ENCODE measurements at regions not wholly inside any gene's neighbourhood (a gene's known extent, or its start where the extent isn't known, plus 50 kb on each side); places are given as distances from the start of the nearest gene placed in this dataset.

DNA sequence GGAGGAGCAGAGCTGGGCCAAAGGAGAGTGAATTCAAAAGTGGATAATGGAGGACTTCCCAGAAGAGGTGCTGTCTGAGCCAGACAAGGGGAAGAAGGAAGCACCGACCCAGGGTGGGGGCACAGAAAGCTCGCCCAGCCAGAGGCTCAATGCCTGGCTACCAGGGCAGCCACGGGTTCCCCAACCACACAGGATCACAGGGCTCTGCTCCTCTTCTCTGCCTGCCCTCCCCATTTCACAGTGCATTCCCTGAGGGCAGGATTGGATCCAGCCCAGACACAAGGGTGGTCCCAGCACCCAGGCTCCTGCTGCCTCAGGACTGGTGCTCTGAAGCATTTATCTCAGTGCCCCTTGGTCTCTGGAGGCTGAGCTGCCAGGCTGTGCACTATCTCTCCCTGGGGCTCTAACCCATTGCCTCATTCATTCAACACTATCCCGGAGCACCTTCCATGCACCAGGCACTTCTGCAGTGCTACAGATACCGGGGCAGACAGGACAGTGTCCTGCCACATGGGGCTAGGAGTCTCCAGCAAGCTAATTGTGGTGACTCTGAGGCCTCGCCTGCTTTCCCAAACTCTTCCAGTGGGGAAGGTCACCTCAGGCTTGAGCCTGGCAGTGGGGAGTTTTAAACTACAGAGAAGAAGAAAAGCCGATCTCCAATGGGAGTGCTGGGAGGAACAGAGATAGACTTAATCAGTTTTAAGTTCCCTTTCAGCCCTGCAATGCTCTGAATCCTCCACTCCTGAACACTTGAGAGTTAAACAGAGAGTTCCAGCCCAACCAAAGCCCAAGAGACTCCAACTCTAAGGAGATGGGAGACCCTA, 201.8 kb upstream of the ZMIZ1 start:
- no peak overlapping the region for H2AFZ ChIP-seq (ENCODE audit: low read depth)
- H4K20me1 ChIP-seq (ENCODE audit: insufficient read depth): no peaks in the 10 kb centered on the region
- H3K79me2 ChIP-seq (ENCODE audit: insufficient read depth): no peaks in the 10 kb centered on the region
- WGBS (ENCODE audit: low lambda C conversion rate): 56% methylated on average over 6 of the region's 7 CpGs
- H3K36me3 ChIP-seq (replicated peaks in 1 of 2; ENCODE audit: control insufficient read depth in 1 of 2, insufficient read depth in 2 of 2, low read length in 1 of 2): no peaks in the 10 kb centered on the region
- ChIA-PET POLR2A (no interaction called here), CTCF (interaction anchor here (1.0 to 1.3 kb wide), 2 partner anchors 58 to 177 kb away, joined by 3 to 4 read pairs; no protein-coding TSS in a partner anchor)
- H3K4me1 ChIP-seq (ENCODE audit: control insufficient read depth in 1 of 2, insufficient read depth in 2 of 2, low read depth in 1 of 2, low read length in 1 of 2): peaks cover 0 to 64% of the 10 kb centered on the region in 2 experiments; a peak in 2 of 4 replicates
- no peaks in the 10 kb centered on the region for H3K27me3 ChIP-seq (ENCODE audit: insufficient read depth)
- H3K9me2 ChIP-seq: no peaks in the 10 kb centered on the region
- H3K4me3 ChIP-seq (ENCODE audit: low read depth in 2 of 2, low read length in 1 of 2): no peak overlapping the region
- no peak overlapping the region for H3K4me2 ChIP-seq
- H3F3A ChIP-seq (replicated peaks; ENCODE audit: insufficient read depth): no peaks in the 10 kb centered on the region
- no peaks in the 10 kb centered on the region for H3K9me3 ChIP-seq
- H3K9ac ChIP-seq: no peak overlapping the region
- peak; percentile 61 for DNase-seq
- peak overlapping the region in 1 of 2 experiments; percentile 78; a peak in 2 of 4 replicates for H3K27ac ChIP-seq (ENCODE audit: low read depth in 2 of 2, low read length in 1 of 2)
- TF ChIP-seq GATA2 (CRISPR knock-in tag; IDR thresholded peaks at IDR 0.05) (peak; percentile 66), EP300 (IDR thresholded peaks at IDR 0.05; ENCODE audit: borderline replicate concordance in 1 of 2, low read depth in 1 of 2, low read length in 1 of 2) (peak in 1 of 2 experiments; percentile 51; a peak in 2 of 4 replicates), ELF1 (IDR thresholded peaks at IDR 0.05) (no peak), GABPA (IDR thresholded peaks at IDR 0.05; ENCODE audit: low read depth) (no peak), SMC3 (IDR thresholded peaks at IDR 0.05; ENCODE audit: low read depth, low read length) (no peak), TEAD4 (IDR thresholded peaks at IDR 0.05; ENCODE audit: borderline replicate concordance, insufficient read depth) (no peak), POLR2AphosphoS5 (IDR thresholded peaks at IDR 0.05; ENCODE audit: low read depth, low read length) (no peak), YY1 (IDR thresholded peaks at IDR 0.05; ENCODE audit: low read depth) (no peak), FOXM1 (IDR thresholded peaks at IDR 0.05; ENCODE audit: low read depth) (no peak), SIN3A (IDR thresholded peaks at IDR 0.05; ENCODE audit: borderline replicate concordance, low read depth, low read length) (no peak), RFX5 (IDR thresholded peaks at IDR 0.05; ENCODE audit: low read length) (no peak), RCOR1 (IDR thresholded peaks at IDR 0.05; ENCODE audit: low read length) (peak; percentile 9; the same call in 1 of the 2 replicates), NRF1 (IDR thresholded peaks at IDR 0.05; ENCODE audit: low read depth, low read length) (no peak), FOXJ3 (CRISPR knock-in tag; IDR thresholded peaks at IDR 0.05) (no peak), MXI1 (IDR thresholded peaks at IDR 0.05; ENCODE audit: low read depth, low read length) (peak; percentile 23; the same call in 1 of the 2 replicates), NFIC (IDR thresholded peaks at IDR 0.05; ENCODE audit: borderline replicate concordance) (no peak), CHD2 (IDR thresholded peaks at IDR 0.05; ENCODE audit: low read length, partially characterized antibody) (peak; percentile 31), TCF12 (IDR thresholded peaks at IDR 0.05) (no peak), RXRA (IDR thresholded peaks at IDR 0.05; ENCODE audit: borderline replicate concordance, low read depth) (no peak), TAF1 (IDR thresholded peaks at IDR 0.05; ENCODE audit: borderline replicate concordance, low read depth, low read length) (no peak)
- TF ChIP-seq, protein P1, sequence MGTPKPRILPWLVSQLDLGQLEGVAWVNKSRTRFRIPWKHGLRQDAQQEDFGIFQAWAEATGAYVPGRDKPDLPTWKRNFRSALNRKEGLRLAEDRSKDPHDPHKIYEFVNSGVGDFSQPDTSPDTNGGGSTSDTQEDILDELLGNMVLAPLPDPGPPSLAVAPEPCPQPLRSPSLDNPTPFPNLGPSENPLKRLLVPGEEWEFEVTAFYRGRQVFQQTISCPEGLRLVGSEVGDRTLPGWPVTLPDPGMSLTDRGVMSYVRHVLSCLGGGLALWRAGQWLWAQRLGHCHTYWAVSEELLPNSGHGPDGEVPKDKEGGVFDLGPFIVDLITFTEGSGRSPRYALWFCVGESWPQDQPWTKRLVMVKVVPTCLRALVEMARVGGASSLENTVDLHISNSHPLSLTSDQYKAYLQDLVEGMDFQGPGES (IDR thresholded peaks at IDR 0.05; ENCODE audit: low read depth, low read length): no peak
- TF ChIP-seq, protein P2, sequence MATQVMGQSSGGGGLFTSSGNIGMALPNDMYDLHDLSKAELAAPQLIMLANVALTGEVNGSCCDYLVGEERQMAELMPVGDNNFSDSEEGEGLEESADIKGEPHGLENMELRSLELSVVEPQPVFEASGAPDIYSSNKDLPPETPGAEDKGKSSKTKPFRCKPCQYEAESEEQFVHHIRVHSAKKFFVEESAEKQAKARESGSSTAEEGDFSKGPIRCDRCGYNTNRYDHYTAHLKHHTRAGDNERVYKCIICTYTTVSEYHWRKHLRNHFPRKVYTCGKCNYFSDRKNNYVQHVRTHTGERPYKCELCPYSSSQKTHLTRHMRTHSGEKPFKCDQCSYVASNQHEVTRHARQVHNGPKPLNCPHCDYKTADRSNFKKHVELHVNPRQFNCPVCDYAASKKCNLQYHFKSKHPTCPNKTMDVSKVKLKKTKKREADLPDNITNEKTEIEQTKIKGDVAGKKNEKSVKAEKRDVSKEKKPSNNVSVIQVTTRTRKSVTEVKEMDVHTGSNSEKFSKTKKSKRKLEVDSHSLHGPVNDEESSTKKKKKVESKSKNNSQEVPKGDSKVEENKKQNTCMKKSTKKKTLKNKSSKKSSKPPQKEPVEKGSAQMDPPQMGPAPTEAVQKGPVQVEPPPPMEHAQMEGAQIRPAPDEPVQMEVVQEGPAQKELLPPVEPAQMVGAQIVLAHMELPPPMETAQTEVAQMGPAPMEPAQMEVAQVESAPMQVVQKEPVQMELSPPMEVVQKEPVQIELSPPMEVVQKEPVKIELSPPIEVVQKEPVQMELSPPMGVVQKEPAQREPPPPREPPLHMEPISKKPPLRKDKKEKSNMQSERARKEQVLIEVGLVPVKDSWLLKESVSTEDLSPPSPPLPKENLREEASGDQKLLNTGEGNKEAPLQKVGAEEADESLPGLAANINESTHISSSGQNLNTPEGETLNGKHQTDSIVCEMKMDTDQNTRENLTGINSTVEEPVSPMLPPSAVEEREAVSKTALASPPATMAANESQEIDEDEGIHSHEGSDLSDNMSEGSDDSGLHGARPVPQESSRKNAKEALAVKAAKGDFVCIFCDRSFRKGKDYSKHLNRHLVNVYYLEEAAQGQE (IDR thresholded peaks at IDR 0.05; ENCODE audit: low read depth, low read length): no peak
- TF ChIP-seq, protein P3, sequence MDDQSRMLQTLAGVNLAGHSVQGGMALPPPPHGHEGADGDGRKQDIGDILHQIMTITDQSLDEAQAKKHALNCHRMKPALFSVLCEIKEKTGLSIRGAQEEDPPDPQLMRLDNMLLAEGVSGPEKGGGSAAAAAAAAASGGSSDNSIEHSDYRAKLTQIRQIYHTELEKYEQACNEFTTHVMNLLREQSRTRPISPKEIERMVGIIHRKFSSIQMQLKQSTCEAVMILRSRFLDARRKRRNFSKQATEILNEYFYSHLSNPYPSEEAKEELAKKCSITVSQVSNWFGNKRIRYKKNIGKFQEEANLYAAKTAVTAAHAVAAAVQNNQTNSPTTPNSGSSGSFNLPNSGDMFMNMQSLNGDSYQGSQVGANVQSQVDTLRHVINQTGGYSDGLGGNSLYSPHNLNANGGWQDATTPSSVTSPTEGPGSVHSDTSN (IDR thresholded peaks at IDR 0.05): no peak
- TF ChIP-seq, protein P4, sequence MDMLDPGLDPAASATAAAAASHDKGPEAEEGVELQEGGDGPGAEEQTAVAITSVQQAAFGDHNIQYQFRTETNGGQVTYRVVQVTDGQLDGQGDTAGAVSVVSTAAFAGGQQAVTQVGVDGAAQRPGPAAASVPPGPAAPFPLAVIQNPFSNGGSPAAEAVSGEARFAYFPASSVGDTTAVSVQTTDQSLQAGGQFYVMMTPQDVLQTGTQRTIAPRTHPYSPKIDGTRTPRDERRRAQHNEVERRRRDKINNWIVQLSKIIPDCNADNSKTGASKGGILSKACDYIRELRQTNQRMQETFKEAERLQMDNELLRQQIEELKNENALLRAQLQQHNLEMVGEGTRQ (IDR thresholded peaks at IDR 0.05; ENCODE audit: borderline replicate concordance, low read depth, low read length): no peak
- TF ChIP-seq, protein P5, sequence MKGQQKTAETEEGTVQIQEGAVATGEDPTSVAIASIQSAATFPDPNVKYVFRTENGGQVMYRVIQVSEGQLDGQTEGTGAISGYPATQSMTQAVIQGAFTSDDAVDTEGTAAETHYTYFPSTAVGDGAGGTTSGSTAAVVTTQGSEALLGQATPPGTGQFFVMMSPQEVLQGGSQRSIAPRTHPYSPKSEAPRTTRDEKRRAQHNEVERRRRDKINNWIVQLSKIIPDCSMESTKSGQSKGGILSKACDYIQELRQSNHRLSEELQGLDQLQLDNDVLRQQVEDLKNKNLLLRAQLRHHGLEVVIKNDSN (IDR thresholded peaks at IDR 0.05; ENCODE audit: borderline replicate concordance, low read depth): no peak
